HG03159 (cell line): ENCODE measurements at regions not wholly inside any gene's neighbourhood (a gene's known extent, or its start where the extent isn't known, plus 50 kb on each side); places are given as distances from the start of the nearest gene placed in this dataset.
"Not testable (repeated sequence)": the region's sequence is repeated elsewhere in the genome, so short reads cannot be mapped to it uniquely, and the experiment has no call there.

Source experiments
- ATAC-seq: cut with Tn5 transposase; IDR thresholded peaks from one replicate; pipeline ENCODE4 v1.9.1; 2021; ENCODE audit warnings: mild to moderate bottlenecking, moderate library complexity; ENCODE audit not compliant: unreplicated experiment

GRCh38 chr14:101075801-101076413 lies 172.4 kb upstream of the RTL1 start:
- no peak for ATAC-seq

- ATAC-seq, result no peak
Observed at GRCh38 chr14:101076451-101077198, 173.1 kb upstream of the RTL1 start.

- no peak for ATAC-seq
Observed at GRCh38 chr14:101077481-101078074, 174.1 kb upstream of the RTL1 start.

- ATAC-seq, result no peak
Observed at GRCh38 chr14:101078170-101078891, 174.8 kb upstream of the RTL1 start.

- ATAC-seq, result no peak
Observed at GRCh38 chr14:101078892-101079221, 175.3 kb upstream of the RTL1 start.

GRCh38 chr14:101080922-101081593 lies 177.5 kb upstream of the RTL1 start:
- no peak for ATAC-seq

- ATAC-seq, result no peak
Observed at GRCh38 chr14:101082036-101082435, 178.5 kb upstream of the RTL1 start.

- no peak for ATAC-seq
Observed at GRCh38 chr14:101082436-101083384, 179.2 kb upstream of the RTL1 start.

GRCh38 chr14:101083564-101084435 lies 180.3 kb upstream of the RTL1 start:
- no peak for ATAC-seq

GRCh38 chr14:101084436-101084826 lies 180.9 kb upstream of the RTL1 start:
- ATAC-seq, result no peak

- no peak for ATAC-seq
Observed at GRCh38 chr14:101086926-101087325, 183.4 kb upstream of the RTL1 start.

GRCh38 chr14:101087614-101088394 lies 184.3 kb upstream of the RTL1 start:
- no peak for ATAC-seq

- ATAC-seq, result no peak
Observed at GRCh38 chr14:101088395-101088667, 184.8 kb upstream of the RTL1 start.

GRCh38 chr14:101088714-101089113 lies 185.2 kb upstream of the RTL1 start:
- ATAC-seq, result no peak

- not testable (repeated sequence) for ATAC-seq
Observed at GRCh38 chr14:101090478-101090877, 187.0 kb upstream of the RTL1 start.

GRCh38 chr14:101090976-101091375 lies 187.5 kb upstream of the RTL1 start:
- no peak for ATAC-seq

- not testable (repeated sequence) for ATAC-seq
Observed at GRCh38 chr14:101094916-101095315, 191.4 kb upstream of the RTL1 start.

- ATAC-seq, result no peak
Observed at GRCh38 chr14:101096551-101096950, 193.0 kb upstream of the RTL1 start.
